ENCODE measurements at regions not wholly inside any gene's neighbourhood (a gene's known extent, or its start where the extent isn't known, plus 50 kb on each side); places are given as distances from the start of the nearest gene placed in this dataset.

GRCh38 chr9:119088002-119088547 lies 281.2 kb downstream of the BRINP1 start:
- no peak for DNase-seq

GRCh38 chr9:119091074-119091473 lies 278.2 kb downstream of the BRINP1 start:
- DNase-seq, result no peak

DNA sequence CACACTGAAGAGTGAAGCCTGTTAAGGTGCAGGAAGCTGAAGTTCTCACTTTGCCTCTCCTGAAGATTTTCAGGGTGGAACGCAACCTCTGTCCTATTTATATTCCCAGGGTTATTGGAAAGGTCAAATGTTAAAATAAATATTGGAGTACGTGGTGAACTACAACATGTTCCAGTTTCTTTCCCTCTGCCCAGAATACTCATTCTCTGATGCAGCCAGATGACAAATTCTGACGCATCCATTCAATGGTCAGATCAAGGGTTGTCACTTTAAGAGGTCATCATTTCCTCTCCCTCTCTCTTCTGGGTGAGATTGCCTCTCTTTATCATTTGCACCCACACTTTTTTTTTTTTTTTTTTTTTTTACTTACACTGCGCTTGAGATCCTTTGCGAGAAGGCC lies 277.1 kb downstream of the BRINP1 start:
- no peak for DNase-seq

GRCh38 chr9:119094086-119094485 lies 275.1 kb downstream of the BRINP1 start:
- no peak for DNase-seq

DNA sequence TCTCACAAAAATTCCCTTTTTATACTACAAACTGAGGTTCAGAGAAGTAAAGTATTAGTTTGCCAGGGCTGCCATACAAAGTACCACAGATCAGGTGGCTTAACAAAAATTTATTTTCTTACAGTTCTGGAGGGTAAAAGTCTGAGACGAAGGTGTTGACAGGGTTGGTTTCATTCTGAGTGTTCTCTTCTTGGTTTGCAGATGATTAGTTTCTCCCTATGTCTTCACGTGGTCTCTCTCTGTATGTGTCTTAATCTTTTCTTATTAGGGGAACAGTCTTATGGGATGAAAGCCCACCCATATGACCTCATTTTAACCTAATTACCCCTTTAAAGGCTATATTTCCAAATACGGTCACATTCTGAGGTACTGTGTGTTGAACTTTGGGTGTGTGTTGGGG lies 274.2 kb downstream of the BRINP1 start:
- DNase-seq, result no peak

GRCh38 chr9:119101048-119101447 lies 268.2 kb downstream of the BRINP1 start:
- no peak for DNase-seq

GRCh38 chr9:119114681-119115080 lies 254.6 kb downstream of the BRINP1 start:
- DNase-seq, result no peak

Measured in muscle of back (tissue), 3 donors.